ENCODE measurements at regions not wholly inside any gene's neighbourhood (a gene's known extent, or its start where the extent isn't known, plus 50 kb on each side); places are given as distances from the start of the nearest gene placed in this dataset.

- TF ChIP-seq GATA2 (IDR thresholded peaks at IDR 0.05; ENCODE audit: low read depth, low read length) (no peak), GATA3 (IDR thresholded peaks at IDR 0.05; ENCODE audit: low read depth, low read length) (no peak)
Measured at GRCh38 chr13:80251403-80251802, 89.5 kb downstream of the SPRY2 start.
